Uterus (tissue), 3 donors: ENCODE measurements at regions not wholly inside any gene's neighbourhood (a gene's known extent, or its start where the extent isn't known, plus 50 kb on each side); places are given as distances from the start of the nearest gene placed in this dataset.

ENCODE experiments used
- DNase-seq, 2 donors: peaks; one replicate each; pipeline ENCODE4 v3.0.0-alpha.2; 2019 to 2020
- H3K27ac ChIP-seq, 2 donors: fragments of 200-600 bp; sonication (generic); 1 replicate in 1 of 2; 2 replicates in 1 of 2; pipeline ENCODE4 v1.5.1; 2016 to 2018
- H3K27me3 ChIP-seq, 2 donors: fragments of 200-600 bp; sonication (generic); one replicate each; pipeline ENCODE4 v1.5.1; 2018 to 2019; ENCODE audit warnings: control low read depth in 1 of 2
- H3K36me3 ChIP-seq, 2 donors: fragments of 200-600 bp; sonication (generic); one replicate each; pipeline ENCODE4 v1.5.1; 2019; ENCODE audit warnings: control low read depth in 1 of 2
- H3K4me1 ChIP-seq, 2 donors: fragments of 200-600 bp; sonication (generic); one replicate each; pipeline ENCODE4 v1.5.1; 2018 to 2019; ENCODE audit warnings: control low read depth in 1 of 2
- H3K4me3 ChIP-seq, 2 donors: fragments of 200-600 bp; sonication (generic); 1 replicate in 1 of 2; 2 replicates in 1 of 2; pipeline ENCODE4 v1.5.1; 2018 to 2019; ENCODE audit warnings: mild to moderate bottlenecking in 1 of 2
- H3K9me3 ChIP-seq, 2 donors: fragments of 200-600 bp; sonication (generic); one replicate each; pipeline ENCODE4 v1.5.1; 2019; ENCODE audit warnings: control low read depth in 1 of 2
- CTCF ChIP-seq, 4 experiments: fragments of 200-600 bp in 2 of 4; fragments of 450-650 bp in 2 of 4; sonication (generic) in 2 of 4; IDR thresholded peaks; one replicate each; pipeline ENCODE4 v1.5.1; 2016 to 2019; ENCODE audit warnings: antibody characterized with exemption in 4 of 4, mild to moderate bottlenecking in 2 of 4, moderate library complexity in 1 of 4
- POLR2A ChIP-seq, 2 donors: fragments of 450-650 bp; IDR thresholded peaks; one replicate each; pipeline ENCODE4 v1.6.1; 2016; ENCODE audit warnings: antibody characterized with exemption in 2 of 2, mild to moderate bottlenecking in 1 of 2, moderate library complexity in 1 of 2
- intact Hi-C: fragments of 100-400 bp; cut with DNase I; formaldehyde crosslinking; loops from one replicate; pipeline ENCODE4 v1.15.1; 2023; ENCODE audit warnings: low total_unique reads
- donor health status: DM: yes; HTN: yes; CAD: no.

- H3K27me3 ChIP-seq, result no peaks in the 10 kb centered on the region
- H3K27ac ChIP-seq, result no peak overlapping the region
- TF ChIP-seq POLR2A (IDR thresholded peaks at IDR 0.05), result no peak
- TF ChIP-seq CTCF (IDR thresholded peaks at IDR 0.05), result no peak
- H3K4me3 ChIP-seq, result no peak overlapping the region
- H3K36me3 ChIP-seq, result no peaks in the 10 kb centered on the region
- H3K4me1 ChIP-seq, result no peaks in the 10 kb centered on the region
- H3K9me3 ChIP-seq, result no peaks in the 10 kb centered on the region
- intact Hi-C loops, result no loop called here
- no peak for DNase-seq
These were observed 1950.7 kb upstream of the IGFBP7 start for GRCh38 chr4:59060895-59061294.

- no peaks in the 10 kb centered on the region for H3K4me1 ChIP-seq
- TF ChIP-seq CTCF (IDR thresholded peaks at IDR 0.05) (no peak), POLR2A (IDR thresholded peaks at IDR 0.05) (no peak)
- H3K27ac ChIP-seq, result no peak overlapping the region
- intact Hi-C loops, result no loop called here
- H3K4me3 ChIP-seq, result no peak overlapping the region
- no peaks in the 10 kb centered on the region for H3K27me3 ChIP-seq
- H3K9me3 ChIP-seq, result no peaks in the 10 kb centered on the region
- H3K36me3 ChIP-seq, result no peaks in the 10 kb centered on the region
- no peak for DNase-seq
These were observed 1953.0 kb upstream of the IGFBP7 start for GRCh38 chr4:59063015-59063720.

GRCh38 chr4:59068722-59069418 lies 1958.7 kb upstream of the IGFBP7 start:
- TF ChIP-seq POLR2A (IDR thresholded peaks at IDR 0.05), result no peak
- no peak for TF ChIP-seq CTCF (IDR thresholded peaks at IDR 0.05)
- intact Hi-C loops, result no loop called here

DNA sequence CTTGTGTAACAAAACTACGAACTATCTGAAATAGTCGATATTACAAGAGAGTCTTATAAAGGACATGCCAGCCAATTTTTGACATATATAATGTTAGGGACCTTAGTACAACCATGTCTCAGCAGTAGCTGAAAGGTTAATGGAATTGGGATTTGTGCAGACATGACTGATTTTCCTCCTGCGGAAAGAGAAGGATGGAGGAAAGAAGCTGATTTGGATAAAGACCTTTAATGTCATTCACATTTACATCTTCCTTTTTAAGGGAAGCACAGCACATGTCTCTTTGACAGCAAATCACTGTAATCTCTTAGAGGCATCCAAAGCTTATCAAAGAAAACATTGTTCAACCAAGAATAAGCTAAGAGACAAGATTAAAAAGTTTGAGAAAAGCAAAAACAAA lies 1976.2 kb upstream of the IGFBP7 start:
- no peak for DNase-seq
- no peaks in the 10 kb centered on the region for H3K27me3 ChIP-seq
- H3K4me1 ChIP-seq, result no peaks in the 10 kb centered on the region
- H3K4me3 ChIP-seq, result no peak overlapping the region
- H3K36me3 ChIP-seq, result no peaks in the 10 kb centered on the region
- no peak overlapping the region for H3K27ac ChIP-seq
- no peaks in the 10 kb centered on the region for H3K9me3 ChIP-seq
- intact Hi-C loops, result no loop called here
- no peak for TF ChIP-seq CTCF (IDR thresholded peaks at IDR 0.05)
- TF ChIP-seq POLR2A (IDR thresholded peaks at IDR 0.05), result no peak

More at GRCh38 chr4:59068722-59069418, 1958.7 kb upstream of the IGFBP7 start:
- Histone ChIP-seq H3K27me3 (no peaks in the 10 kb centered on the region), H3K4me3 (no peak overlapping the region), H3K36me3 (no peaks in the 10 kb centered on the region), H3K4me1 (no peaks in the 10 kb centered on the region), H3K9me3 (no peaks in the 10 kb centered on the region), H3K27ac (no peak overlapping the region)
- DNase-seq, result no peak
